ENCODE measurements at regions not wholly inside any gene's neighbourhood (a gene's known extent, or its start where the extent isn't known, plus 50 kb on each side); places are given as distances from the start of the nearest gene placed in this dataset.
"Not testable (repeated sequence)": the region's sequence is repeated elsewhere in the genome, so short reads cannot be mapped to it uniquely, and the experiment has no call there.

DNA sequence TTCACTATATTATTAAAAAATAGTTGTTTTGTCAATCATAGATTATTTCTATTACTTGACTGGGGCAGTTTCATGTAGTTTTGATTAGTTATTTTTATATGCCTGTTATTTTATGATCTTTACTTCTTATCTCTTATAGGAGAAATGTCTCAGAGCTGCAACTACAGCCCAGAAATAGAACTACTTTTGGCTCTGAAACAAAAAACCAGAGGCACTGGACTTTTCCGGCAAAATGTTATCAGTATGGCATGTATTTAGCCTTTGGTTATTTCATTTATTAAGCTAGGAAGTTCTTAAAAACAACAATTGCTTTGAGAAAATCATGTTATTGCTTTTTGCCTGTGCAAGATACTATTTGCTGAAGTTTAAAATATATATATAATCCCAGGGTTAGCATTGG lies 566.5 kb downstream of the ANKRD50 start:
- no peak for DNase-seq

DNA sequence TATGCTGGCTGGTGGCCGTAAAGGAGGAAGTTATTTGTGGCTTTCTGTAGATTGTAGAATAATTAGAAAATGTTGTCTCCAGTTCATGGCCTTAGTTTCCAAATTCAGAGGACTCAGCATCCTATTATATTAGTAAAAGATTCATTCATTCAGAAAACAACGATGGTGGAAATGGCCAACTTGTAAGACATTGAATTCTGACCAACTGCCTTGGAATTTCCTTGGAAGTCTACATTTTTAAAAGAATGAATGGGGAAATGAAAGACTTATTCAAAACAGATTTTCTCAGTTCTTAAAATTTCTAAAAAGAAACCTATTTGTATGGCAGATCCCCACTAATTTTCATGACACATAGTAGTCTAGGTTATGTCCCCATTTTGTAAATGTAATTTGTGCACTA lies 561.5 kb downstream of the ANKRD50 start:
- DNase-seq, result no peak

DNA sequence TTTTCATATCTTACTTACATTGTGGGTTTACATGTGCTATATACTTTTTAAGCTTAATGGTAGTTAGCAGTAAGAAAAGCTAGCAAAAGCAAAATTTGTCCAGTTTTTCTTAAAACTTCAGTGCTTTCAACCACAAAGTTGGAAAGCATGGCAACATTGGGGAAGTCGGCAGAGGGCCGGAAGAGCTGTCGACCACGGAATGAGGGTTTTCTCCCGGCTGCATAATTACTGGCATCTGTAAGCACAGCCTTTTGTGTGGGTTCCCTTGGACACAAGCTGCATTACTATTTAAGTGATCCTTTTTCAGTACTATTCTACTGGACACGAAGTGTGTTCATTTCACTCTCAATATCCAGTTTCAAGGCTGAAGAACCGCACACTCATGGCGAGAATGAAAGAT lies 560.4 kb downstream of the ANKRD50 start:
- no peak for DNase-seq

DNA sequence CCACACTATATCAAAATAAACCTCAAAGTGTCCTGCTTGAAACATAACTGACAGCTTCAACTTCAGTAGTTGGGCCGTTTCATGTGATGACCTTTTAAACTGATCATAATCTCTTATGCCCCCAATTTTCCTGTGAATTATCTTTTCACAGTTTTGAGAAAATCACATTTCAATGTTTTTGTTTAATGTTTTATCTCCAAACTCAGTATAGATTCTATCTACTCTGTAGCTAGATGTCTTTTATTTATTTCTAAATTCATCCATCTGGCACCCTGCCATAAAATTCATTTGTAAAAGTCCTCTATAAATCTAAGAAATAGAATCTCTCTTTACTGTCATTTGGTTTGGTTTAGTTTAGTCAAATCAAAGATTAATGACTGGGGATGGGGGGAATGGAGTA lies 557.3 kb downstream of the ANKRD50 start:
- no peak for DNase-seq

DNA sequence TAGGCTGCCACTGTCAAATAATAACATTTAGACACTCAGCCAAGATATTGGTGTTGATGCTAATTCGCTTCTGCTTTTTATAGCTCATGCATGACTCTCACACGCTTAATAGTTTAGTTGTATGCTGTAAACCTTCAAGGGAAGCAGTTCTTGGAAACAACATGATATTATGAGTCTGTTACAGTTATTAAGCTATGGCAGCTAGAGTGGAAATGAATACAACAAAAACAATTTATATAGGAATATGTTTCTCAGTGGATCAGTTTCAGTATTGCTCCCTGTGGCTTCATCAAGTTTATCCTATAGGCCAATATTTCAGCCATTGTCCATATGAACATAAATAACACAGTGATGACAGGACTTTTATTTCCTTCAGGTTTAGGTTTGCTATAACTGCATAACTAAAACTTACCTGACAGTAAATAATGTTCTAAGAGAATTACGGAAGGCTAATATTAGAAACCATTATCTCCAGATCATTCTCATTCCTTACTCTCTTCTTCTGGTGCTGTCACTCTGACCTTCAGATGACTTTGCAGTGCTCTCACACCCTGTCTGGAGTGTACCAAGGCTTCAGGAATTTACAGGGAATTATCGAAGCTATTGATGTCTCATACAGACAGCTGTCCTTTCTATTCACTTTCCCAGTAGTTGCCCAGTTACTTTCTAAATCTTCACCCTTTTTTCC lies 555.0 kb downstream of the ANKRD50 start:
- no peak for DNase-seq

DNA sequence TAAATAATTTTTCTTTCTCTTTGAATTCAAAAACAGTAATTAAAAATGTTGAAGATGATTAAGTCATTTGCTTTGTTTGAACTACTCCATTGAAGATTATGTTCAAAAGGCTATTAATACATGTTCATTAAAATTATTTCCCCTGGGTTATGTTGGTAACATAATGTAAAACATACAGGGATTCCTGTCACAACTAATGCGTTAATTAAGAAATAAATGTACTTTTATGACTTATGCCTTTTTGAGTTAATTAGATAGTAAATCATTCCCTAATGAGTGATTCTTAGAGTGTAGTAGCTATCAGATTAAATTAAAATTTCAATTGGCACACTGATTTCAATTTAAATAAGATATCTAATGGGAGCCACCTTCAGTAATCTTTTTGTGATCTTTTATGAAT lies 549.1 kb downstream of the ANKRD50 start:
- DNase-seq, result no peak

DNA sequence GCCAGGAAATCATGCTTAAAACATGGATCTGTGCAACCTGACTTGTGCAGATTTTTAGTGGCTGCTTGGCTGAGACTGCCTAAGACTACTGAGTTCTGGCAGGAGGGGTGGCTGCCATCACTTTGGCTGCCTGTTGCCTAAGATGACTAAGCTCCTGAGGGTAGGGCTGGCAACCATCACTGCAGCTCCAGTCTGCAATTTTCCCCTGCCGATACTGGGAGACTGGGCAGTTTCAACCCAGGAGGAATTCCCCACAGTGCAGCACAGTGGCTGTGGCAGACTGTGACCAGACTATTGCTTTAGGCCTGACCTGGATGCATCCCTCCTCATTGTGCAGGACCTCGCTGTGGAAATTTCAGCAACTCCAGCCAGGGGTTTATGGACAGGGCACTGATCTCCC lies 544.9 kb downstream of the ANKRD50 start:
- DNase-seq, result no peak

DNA sequence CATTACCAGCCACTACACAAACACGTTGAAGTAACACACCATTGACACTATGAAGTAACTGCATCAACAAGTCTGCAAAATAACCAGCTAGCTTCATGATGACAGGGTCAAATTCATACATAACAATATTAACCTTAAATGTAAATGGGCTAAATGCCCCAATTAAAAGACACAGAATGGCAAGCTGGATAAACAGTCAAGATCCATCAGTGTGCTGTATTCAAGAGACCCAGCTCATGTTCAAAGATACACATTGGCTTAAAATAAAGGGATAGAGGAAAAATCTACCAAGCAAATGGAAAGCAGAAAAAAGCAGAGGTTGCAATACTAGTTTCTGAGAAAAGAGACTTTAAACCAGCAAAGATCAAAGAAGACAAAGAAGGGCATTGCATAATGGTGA lies 543.0 kb downstream of the ANKRD50 start:
- DNase-seq, result not testable (repeated sequence)

DNA sequence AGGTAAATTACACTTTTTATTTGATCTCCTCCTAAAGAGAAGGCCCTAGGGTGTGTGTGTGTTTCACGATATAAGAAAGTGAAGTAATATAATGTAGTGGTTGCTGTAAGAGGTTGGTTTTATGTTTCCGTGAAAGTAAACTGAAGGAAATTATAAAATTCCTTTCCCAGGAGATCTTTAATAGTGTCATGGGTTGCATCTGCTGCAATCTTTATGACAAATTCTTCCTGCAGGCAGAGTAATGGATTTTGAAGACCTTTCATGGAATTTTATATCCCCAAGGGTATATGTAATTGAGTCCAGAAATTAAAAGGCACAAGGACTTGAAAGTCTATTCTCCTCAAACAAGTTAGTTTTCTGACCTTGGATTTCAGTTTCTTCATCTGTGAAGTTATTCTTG lies 538.6 kb downstream of the ANKRD50 start:
- no peak for DNase-seq

DNA sequence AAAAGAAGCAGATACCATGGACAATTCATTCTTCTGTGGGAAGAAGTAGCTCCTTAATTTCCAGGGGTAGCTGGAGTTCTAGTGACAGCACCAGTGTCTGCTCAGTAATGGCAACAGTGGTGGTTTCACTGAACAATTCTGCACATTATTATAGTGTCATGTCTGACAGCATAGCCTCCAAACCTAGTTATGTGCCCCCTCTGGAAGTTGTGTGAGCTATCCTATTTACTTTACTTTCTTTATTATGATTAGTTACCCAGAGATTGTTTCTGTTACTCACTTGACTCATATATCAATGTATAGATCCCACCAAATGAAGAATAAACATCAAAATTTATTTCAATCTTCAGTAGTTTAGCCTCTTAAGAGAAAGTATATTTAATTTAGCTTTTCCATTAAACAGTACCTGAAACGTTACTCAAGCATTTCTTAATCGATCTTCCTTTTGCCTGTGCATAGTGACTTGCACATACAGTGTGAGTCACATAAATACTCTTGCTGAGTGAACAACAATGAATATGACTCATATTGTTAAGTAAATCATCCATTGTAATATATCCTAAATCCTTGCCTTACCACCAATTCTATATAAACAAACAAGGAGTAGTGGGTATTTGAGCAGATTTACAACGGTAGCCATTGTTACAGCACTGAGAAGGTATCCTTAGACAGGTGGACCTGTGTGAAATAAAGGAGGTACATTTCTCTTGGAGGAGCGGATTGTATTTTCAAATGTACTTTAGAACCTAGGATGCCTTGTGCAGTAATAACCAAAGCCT lies 534.7 kb downstream of the ANKRD50 start:
- DNase-seq, result no peak

DNA sequence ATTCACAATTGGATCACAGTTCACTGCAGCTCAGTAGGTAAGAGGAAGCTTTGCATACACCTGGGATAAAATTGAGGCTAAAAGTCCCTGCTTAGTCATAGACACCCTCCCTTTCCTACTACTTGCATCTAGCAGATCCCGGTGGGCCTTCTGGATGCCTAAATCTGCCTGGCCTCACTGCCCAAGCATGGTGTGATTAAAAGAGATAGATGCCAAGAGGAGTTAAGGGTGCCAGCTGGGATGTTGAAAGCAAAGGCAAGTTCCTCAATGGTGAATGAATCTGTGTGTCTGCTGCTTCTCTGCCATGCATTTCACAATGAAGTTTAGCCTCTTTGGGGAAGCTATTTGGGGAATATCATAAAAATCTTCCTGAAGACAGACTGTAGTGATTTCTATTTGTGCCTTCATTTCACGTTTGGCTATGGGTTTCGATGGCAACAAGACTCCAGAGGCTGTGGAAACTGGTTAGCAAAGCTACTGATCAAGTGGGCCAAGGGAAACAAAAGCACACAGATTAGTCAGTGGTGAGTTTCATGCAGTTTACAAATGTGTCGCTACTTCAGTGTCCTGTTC lies 534.0 kb downstream of the ANKRD50 start:
- no peak for DNase-seq

DNA sequence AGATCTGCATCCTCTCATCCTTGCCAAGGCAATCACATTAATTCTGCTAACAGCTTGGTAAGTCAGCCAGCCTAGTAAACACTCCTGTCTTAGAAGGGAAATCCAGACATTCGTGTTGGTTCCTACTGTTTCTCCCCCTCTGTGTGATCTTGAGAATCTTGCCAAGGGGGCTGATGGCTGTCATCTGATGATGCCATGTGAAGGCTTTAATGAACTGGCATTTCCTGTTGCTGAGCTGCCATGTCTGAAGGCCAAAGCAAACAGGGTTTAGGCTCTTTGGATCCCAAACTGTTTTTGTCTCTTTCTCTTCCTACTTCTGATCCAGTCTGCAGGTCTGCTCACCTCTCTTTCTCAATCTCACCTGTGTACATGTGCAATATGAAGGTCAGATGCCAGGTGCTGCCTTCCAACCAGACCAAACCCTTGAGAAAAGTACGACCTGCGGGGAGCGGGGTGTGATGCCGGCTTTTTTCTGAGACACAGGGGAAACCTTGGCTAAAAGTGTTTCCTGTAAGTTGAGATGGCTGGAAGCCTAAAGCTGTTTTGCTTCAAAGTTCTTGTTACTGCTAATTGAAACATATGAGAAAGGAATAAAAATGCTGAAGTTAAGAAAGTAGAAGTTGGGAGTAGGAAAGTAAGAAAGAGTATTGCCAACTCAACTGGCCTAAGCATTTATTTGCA lies 532.9 kb downstream of the ANKRD50 start:
- no peak for DNase-seq

DNA sequence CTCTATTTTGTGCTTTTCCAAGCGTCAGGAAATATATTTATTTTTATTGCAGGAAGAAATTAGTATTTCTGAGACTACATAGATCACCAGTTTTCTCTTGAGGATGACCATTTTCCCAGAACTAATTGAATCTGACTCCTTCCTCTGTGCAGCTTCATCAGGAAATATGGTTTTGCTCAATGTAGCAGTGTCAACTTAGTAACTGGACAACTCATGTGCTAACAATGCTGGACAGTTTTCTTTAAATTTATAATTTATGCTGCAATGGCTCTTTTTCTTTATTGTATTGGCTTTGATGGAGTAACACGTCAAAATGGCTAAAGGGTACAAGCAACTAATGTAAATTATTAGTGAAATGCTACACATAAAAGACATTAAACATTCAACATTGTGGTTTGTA lies 531.5 kb downstream of the ANKRD50 start:
- DNase-seq, result no peak

DNA sequence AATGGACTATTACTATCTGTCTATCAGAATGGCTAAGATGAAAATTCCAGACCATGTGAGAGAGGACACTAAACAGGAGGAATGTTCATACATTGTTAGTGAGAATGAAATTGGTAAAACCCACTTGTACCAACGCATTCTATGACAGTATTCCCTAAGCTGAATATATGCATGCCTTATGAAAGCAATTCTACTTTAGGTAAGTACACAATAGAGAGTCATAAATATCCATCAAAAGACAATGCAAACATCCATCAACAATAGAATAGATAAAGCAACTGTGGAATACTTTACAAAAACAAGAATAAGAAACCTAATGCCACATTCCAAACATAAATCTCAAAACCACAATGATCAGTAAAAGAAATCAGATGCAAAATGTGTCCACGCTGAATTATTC lies 529.3 kb downstream of the ANKRD50 start:
- no peak for DNase-seq

DNA sequence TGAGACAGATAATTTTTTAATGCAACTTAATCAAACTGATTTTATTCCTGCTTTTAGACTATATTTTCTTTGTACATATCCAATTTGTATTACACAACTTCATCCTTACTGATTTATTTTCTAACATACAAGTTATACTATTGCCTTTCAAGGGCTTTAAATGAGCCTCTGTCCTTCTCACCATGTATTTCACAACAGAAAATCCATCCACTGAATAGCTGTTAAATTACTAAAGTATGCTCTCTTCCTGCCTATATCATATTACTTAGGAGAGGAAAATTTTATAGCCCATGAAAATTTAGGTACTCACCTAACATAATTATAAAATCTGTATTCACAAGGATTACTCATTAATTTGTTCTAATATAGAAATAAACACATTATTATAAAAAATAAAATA lies 528.6 kb downstream of the ANKRD50 start:
- DNase-seq, result no peak

DNA sequence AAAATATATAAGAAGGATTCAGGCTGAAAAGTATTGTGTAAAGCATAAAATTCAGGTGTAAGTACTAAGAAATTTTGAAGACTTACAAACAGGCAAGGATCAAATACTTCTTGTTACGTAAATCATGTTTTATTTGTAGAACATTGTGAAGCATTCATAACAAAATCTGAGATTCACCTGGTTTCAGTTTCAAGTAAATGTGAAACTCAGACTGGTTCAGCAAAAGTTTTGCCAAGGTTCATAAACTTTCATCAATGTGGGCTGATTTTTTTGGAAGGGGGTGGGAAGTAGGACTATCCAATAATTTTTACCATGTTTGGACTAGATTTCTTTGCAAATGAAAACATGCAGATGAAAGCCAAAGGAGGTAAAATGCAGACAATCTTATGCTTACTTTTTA lies 527.7 kb downstream of the ANKRD50 start:
- no peak for DNase-seq

DNA sequence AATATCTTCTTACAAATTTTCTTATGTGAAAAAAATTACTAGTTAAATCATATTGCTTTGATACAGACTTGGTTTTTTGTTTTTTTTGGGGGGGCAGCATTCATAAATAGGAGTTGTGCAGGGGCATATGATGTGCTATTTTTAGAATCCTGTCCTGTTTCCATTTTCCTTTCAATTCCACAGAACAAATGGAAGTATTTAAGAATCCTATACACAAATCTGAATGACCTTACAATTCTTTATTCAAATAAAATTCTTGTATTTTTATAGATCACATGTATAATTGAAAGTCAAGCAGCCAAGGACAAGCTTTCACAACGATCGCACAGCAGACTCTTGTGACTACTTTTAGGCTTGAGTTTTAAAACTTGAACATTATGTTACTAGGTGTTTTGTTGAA lies 523.9 kb downstream of the ANKRD50 start:
- no peak for DNase-seq

DNA sequence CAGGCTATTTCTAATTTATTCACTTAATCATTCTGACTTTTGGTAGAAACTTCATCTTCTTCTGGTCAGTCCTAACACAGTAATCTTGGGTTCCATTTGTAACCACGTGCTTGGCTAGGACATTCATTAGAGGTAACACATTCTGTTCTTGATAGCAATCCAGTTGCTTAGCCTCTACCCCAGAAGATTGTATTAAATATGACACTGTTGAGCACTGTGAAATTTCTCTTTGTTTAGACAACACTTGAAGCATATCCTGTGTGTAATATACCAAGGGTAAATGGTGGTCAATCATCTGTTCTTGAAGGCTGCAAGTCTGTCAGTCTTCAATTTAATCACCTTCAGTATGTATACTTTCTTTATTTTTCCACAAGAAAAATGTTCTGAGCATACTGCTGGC lies 523.0 kb downstream of the ANKRD50 start:
- no peak for DNase-seq

DNA sequence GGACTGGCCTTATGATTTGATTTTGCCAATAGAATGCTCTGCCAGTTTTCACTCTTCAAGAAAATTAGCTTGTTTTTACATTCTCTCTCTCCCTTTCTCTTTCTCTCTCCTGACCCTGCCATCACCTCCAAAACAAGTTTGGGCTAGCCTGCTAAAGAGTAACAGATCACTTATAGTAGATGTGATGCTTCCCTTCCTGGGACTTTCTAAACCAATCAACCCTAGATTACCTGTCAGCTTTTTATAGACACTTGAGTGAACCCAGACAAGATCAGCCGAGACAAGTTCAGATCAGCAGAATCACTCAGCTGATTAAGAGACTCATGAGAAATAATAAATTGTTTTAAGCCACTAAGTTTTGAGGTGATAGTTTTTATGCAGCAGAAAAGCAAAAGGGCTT lies 521.2 kb downstream of the ANKRD50 start:
- no peak for DNase-seq

DNA sequence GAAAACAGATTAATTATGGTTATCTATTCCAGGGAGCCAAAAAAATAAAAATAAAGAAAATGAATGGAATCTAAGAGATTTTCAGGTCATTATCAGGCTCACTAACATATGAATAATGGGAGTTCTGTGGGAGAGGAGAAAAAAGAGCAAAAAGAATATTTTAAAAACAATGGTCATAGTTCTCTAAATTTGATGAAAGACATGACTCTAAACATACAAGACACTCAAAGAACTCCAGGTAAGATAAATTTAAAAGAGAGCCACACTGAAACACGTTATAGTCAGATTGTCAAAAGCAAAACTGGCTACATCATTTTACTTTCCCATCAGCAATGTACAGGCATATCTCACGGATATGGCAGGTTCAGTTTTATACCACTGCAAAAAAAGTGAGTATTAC lies 520.0 kb downstream of the ANKRD50 start:
- DNase-seq, result no peak

DNA sequence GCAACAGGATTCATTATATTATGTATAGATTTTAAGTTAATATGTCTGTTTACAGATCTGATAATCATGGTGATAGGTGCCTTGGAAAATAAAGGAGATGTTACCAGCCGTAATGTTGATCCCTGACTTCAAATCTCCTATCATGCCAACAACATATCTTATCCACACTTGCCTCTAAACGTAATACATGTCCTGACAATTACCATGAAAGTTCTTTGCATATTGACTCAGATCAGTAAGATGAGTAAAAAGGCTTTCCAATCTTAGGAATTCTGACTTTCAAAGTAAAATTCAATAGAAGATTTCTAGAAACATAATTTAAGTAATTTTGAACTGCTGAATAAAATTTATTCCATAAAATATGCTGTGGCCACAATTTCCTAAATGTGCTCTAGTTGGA lies 513.3 kb downstream of the ANKRD50 start:
- no peak for DNase-seq

DNA sequence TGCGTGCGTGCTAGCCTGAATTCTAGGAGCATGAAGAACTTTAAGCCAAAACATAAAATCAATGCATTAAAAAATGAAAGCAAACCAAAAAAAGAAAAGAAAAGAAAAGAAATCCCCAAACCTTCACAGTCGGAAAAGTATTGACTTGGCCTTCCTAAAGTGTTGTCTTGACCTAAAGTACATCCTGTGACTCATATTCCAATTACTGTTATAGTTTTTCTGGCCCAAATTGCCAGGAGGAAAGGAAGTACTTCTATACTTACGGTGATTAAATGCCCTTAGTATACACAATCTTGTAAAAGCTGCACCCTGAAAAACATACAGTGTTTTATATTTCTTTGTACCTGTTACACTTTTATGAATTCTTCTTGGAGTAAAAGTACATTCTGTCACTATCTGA lies 512.8 kb downstream of the ANKRD50 start:
- DNase-seq, result no peak

DNA sequence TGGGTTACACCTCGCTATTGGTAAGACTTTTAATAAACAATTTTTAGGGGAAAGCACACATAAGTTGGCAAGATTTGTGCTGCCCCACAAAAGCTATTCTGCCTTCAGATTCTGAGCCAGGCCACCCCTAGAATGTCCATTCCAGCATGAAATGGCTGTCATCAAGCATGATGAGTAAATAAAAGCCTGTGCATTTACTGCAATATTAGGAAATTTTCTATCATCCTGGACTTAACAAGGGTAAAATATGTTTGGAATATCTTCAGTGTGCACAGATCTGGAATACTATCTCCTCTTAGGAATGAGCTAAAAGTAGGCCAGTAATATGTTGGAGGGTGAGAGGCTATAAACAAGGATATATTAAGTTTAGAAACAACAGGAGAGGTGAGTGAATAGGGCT lies 510.9 kb downstream of the ANKRD50 start:
- no peak for DNase-seq

DNA sequence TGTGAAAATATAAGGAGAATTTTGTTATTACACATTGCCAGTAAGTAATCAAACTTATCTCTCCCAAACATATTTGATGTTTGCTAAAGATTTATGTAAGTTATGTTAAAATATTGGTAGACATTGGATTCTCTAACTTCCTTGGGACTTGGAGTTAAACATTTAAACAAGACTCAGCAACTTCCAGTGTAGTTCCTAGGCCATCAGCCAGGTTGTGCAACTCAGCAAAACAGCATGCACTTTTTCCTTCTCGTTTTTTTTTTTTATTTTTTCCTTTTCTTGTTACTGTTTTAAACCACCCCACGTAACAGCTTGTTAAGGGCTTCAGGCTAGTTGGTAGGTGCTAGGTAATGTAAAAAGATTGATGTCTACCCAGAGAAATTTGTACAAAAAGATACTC lies 510.4 kb downstream of the ANKRD50 start:
- no peak for DNase-seq

Data from NCI-H345 (cell line).